Ecto neural progenitor cell (in vitro differentiated cells): ENCODE measurements at regions not wholly inside any gene's neighbourhood (a gene's known extent, or its start where the extent isn't known, plus 50 kb on each side); places are given as distances from the start of the nearest gene placed in this dataset.

Source experiments
- DNase-seq: peaks from one replicate; pipeline ENCODE4 v3.0.0-alpha.2; 2018; ENCODE audit warnings: low spot score

- no peak for DNase-seq
Measured at GRCh38 chr5:88957013-88957412, 74.0 kb upstream of the MEF2C start.

- no peak for DNase-seq
Measured at GRCh38 chr5:88956416-88956815, 73.4 kb upstream of the MEF2C start.

DNA sequence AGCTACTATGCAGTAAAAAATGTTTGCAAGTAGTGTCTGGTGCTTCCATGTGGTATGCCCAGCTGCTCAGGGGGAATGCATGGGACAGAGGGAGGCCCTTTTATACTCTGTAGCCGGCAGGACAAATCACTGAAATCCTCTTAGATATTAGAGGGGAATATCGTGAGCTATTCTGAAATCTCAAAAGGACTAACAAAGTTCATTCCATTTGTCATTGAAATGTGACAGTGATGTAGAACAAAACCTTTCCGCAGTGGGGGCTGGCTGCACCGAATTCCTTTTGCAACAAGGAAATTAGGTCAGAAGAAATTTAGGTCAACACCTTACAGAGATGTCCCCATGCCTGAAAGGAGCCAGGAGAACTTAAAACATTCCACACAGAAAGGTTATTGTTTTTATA, 72.4 kb upstream of the MEF2C start:
- no peak for DNase-seq

DNA sequence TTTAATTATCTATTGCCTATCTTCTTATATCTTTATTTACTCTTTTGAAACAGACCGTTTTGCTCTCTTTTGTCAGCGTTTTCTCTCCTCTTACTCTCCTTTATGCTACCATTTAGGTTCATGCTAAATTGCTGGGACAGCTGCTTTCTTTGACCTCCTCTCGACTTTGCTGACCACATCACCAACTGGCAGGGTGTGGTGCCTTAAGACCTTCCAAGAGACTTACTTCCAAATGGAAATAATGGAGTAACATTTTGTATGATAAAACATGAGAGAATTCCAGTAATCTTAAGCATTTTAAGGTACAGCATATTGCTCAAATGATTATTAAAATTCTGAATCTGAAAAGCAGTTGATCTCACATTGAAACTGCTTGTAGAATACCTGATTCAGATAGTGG, 71.5 kb upstream of the MEF2C start:
- no peak for DNase-seq

DNA sequence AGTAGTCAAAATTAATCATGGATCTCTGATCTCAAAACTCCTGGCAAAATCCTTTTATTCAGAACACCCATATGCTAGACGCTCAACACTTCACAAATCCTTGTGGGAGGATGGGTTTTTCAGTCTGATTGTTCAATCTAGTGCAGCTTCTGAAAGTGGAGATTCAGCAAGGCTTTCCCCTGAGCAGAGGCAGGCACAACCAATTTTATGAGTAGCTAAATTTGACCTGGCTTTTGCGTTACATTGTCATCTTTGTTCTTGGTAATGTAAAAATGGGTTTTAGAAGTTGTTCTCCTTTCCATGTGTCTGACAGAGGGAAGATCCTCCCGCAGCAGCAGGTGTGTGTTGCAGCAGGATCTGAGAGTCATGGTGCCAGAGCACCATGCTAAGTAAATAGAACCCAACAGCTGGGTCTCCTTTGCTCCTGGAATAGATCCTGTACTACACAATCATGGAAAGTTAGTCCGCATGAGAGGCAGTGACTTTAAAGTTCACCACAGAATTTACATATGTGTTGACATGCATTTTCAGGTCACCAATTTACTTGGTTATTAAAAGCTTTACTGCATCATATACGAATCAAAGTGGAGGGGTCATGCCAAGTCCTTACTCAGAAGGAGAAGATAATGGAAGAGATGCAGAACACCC, 70.1 kb upstream of the MEF2C start:
- DNase-seq = no peak

DNA sequence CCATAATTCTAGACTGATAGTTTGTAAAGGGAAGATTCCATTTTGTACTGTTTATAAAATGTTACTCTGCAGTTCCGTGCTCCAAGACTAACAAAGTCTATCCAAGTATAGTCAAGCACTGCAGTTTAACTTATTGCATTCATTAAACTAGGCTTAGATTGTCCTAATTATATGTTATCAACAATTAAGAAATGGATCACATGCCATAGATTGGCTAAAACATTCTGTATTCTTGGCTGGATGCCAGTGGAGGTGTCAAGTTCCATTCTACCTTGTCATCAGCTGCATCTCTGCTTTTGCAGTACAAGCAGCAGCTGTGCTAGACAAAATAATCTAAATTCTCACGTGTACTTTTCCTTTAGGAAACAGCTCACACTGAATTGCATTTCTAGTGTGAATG, 69.4 kb upstream of the MEF2C start:
- no peak for DNase-seq

DNA sequence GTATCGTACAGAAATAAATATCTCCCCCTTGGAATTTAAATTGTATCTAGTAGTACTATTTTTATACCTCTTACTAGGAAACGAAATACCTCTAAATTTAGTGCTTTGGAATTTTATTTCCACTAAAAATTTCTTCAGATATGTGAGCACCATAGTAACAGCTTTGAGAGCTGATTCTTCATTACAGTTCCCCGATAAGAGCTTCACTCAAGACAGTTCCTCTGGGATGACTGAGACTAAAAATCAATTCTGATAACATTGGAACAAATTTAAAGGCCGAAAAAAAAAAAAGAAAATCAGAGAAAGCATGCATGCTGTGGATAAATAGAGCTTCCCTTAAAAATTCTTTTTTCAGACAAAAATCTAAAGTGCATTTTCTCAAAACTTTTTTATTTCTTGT, 68.5 kb upstream of the MEF2C start:
- no peak for DNase-seq

DNA sequence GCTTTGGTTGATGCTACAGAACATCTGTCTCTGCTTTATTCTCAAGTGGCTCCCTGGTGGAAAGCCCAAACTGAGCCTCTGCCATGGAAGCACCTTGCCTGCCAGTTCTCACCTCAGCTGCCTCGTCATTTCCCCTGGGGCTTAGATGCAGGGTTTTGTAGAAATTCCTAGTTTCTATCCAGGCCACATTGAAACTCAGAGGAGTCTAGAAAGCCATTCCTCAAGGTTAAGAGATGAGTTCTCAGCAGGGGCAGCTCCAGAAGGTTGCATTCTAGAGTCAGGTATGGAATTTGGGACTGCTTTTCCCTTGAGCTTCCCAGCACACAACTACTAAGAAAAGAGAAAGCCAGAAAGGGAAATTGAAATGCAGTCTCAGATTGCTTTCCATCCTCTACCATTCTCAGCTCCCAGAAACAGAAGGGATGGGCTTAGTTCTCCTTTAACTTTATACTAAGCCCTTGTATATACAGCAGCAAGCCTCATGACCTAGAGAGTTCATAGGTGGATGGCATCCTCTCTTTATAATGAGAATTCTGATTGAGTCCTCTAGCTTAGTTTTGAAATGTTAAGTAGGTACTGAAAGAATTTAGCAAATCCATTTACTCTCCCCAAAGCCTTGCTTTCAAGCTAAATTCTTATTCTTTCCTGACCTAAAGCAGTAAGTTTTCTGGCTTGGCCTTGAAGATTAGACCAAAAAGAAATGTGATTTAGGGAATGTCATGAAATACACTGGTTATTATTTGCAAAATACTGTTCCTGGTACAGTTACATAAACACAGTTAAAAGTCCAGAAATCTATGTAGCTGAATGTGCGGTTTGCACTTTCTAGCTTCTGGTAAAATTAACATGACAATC, 66.0 kb upstream of the MEF2C start:
- DNase-seq = no peak

DNA sequence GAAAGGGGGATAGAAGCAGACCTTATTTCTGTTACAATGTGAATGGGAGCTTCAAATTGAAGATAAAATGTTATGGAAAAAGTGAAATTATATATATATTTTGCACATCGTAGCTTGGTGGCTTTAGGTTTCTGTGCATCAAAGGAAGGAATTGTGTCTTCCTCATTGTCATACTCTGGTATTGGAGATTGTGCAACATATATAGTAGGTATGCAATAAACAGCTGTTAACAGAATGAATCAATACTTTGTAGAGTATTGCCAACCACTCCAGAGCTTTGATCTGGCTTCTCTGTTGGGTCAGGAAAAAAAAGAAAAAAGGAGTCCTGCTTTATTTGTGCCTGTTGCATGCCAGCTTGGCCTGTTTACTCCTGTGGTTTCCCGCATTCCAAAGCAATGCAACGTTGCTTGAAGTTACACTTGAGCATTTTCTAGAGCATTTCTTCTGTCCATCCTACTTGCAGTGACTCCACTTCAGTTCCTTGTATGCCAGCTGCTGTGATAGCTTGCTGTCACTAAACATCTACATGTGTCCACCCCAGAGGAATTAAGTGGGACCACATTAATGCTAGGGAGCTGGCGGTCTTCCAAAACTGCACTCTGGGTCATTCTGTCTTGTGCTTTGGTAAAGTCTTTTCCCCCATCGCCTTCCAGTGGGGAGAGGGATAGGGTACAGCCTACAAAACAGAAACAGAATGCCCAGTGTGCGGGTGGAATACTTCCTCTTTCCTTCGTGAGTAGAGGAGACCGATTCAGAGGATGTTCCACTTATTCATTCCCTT, 62.0 kb upstream of the MEF2C start:
- no peak for DNase-seq

DNA sequence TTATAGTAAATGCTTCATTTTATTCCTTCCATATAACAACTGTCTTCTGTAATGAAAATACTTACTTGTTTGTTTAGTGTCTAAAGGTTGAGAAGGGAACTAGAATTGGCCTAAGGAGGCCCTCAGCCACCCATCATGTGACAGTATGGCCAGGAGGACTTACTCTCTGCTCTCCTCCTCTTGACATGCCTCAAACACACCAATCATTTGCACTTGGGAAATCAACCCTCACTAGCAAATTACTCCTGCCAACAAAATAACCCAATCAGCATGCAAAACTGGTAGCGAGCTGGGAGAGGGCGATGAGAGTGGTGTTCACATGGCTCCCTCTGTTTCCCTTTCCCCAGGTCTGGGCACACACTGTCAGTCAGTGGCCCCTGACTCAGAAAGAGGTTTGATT, 58.6 kb upstream of the MEF2C start:
- DNase-seq = no peak

DNA sequence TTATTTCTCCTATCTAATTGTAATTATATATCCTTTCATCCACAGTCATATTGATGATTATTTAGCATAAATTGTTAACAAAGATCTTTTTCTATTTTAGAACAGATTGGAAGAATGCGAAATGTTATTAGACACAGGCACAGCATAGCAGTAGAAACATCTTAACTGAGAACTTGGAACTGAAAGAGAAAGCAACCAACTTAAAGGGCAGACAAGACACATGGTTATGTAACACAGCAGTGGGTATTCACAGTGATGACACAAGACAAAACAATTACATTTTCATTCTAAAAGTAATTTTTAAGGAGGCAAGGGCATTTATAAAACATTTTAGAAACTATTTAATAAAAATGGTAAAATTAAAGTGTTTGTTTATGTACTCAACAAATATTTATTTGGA, 57.7 kb upstream of the MEF2C start:
- DNase-seq = no peak

GRCh38 chr5:88939300-88939699, 56.3 kb upstream of the MEF2C start:
- no peak for DNase-seq

DNA sequence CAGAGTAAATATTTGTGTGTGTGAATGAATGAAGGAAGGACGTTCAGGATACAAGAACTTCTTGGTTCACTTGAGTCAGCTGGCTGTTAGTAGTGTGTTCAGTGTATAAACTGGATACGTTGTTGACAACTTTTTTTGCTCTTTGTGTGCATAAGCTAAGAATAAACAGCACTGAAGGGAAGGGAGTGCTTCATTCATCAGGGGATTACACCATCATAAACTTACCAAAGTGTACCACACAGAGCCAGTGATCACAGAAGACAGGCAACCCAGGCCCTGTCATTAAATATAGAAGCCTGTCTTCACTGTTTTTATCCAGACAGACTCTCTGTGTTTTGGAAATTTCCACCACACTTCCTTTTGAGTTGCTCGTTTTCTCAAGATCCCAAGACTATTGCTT, 55.5 kb upstream of the MEF2C start:
- no peak for DNase-seq

- no peak for DNase-seq
Measured at GRCh38 chr5:88937406-88937805, 54.4 kb upstream of the MEF2C start.

DNA sequence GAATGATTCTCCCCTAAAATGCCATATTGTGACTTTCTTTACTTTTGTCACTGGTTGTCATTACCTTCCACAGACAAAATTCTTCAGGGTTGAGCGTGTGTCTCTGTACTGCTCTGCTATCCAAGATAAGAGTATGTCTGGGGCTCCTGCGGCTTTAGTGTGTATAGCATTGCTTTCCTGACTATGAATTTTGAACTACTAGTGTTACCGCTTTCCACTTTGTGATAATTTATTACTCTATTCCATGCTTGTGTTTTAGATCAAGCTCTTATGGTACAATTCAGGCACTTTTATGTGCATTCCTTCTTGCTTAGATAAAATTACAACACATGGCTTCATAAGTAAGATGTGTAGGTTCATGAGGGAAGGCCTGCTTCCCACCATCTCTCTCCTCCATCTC, 51.5 kb upstream of the MEF2C start:
- no peak for DNase-seq
